ENCODE measurements at regions not wholly inside any gene's neighbourhood (a gene's known extent, or its start where the extent isn't known, plus 50 kb on each side); places are given as distances from the start of the nearest gene placed in this dataset.

DNA sequence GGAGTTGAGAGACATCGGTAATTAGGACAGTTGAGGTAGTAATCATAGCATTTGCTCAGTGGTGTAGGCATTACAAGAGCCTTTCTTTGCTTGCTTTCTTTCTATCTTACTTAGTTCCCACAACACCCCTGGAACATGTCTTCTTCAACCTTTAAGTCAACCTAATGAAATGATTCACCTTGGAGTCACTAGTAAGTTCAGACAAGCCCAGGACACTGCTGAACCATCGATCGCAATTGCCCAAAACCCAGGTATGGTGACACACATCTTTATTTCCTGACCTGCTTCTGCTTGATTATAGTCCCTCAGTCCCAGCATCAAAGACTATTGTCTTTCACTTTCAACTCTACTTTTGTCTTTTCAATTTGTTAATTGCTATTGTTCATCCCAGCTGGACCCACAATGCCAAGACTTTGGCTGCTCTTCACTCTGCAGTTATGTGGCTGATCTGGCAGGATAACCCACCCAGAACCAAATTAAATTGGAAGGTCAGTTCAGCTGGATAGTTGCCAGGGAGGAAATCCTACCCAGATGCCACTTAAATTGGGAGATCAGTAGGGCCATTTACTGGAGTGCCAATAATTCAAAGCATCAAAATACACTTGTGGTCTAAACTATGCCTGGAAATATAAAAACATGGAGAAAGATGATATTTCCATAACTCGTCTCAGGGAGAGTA lies 272.9 kb downstream of the RWDD3 start:
- no peak overlapping the region for H3K4me3 ChIP-seq
- H3K27ac ChIP-seq: no peak overlapping the region
- DNase-seq (ENCODE audit: low spot score): no peak
- TF ChIP-seq, protein P1, sequence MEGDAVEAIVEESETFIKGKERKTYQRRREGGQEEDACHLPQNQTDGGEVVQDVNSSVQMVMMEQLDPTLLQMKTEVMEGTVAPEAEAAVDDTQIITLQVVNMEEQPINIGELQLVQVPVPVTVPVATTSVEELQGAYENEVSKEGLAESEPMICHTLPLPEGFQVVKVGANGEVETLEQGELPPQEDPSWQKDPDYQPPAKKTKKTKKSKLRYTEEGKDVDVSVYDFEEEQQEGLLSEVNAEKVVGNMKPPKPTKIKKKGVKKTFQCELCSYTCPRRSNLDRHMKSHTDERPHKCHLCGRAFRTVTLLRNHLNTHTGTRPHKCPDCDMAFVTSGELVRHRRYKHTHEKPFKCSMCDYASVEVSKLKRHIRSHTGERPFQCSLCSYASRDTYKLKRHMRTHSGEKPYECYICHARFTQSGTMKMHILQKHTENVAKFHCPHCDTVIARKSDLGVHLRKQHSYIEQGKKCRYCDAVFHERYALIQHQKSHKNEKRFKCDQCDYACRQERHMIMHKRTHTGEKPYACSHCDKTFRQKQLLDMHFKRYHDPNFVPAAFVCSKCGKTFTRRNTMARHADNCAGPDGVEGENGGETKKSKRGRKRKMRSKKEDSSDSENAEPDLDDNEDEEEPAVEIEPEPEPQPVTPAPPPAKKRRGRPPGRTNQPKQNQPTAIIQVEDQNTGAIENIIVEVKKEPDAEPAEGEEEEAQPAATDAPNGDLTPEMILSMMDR (IDR thresholded peaks at IDR 0.05): no peak

DNA sequence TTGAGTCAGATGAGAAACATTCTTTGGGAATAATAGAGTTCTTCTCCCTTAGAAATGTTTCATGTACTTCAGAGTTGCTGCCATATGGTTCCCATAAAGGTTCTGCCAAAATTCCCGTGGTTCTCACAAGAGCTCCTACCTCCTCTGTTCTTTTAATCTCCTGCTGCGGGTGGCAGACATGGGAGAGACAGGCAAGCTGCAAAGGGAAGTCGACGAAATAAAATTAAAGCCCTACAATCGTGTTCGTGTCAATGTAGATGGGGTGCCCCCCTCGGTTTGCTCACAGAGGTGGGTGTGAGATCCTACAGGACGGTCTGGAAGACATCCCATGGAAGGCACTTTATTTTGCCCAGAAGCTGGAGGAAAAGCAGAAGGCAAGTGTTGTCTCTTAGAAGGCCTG lies 276.0 kb downstream of the RWDD3 start:
- no peak for DNase-seq (ENCODE audit: low spot score)
- Histone ChIP-seq H3K27ac (no peak overlapping the region), H3K4me3 (no peak overlapping the region)
- TF ChIP-seq, protein P1 (IDR thresholded peaks at IDR 0.05): no peak

DNA sequence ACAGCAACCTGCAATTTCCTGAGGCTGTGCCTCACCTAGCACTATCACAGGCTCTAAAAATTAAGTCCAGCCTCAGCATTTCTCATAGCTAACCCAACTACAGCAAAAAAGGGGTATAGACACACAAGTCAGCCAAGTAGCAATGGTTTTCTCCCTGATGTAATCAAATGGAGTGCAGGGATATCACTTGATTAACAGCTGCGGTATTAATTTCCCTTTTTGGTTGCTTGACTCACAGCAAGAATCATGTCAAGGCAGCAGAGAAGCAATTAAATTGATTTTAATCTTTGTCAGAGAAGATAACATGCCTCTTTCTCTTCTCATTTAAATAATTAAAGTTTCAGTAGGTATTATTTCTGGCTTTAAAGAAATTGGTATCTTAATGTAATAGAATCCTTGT lies 278.9 kb downstream of the RWDD3 start:
- Histone ChIP-seq H3K27ac (no peak overlapping the region), H3K4me3 (no peak overlapping the region)
- TF ChIP-seq, protein P1 (IDR thresholded peaks at IDR 0.05): no peak
- DNase-seq (ENCODE audit: low spot score): no peak

DNA sequence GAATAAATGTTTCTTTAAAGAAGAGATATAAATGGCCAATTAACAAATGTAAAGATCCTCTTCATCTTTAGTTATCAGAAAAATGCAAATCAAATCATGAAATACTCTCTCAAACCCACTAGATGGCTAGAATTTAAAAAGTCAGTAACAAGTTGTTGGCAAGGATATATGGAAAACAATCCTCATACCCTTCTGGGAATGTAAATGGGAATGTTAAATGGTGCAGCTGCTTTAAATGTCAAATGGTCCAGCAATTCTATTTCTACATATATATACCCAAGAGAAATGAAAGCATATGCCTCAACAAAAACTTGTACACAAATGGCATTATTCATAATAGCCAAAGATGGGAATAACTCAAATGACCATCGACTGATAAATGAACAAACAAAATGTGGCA lies 283.5 kb downstream of the RWDD3 start:
- TF ChIP-seq, protein P1 (IDR thresholded peaks at IDR 0.05): no peak
- Histone ChIP-seq H3K27ac (no peak overlapping the region), H3K4me3 (no peak overlapping the region)
- DNase-seq (ENCODE audit: low spot score): no peak

DNA sequence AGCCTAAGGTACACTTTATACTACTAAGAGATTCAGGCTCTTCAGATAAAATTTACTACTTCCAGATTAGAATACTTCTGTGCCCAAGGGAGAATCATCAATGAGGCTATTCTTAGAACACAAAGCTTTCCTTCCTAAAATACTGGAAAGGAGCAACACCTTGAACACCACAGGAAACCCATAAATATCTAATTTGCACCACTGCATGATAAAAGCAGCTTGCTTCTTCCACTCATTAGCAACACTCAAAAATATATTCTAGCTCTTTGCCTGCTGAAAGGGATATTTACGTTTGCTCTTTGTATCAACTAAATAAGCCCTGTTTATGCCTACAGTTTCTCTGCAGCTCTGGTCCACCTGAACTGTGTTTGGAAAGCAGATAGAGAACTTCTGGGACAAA lies 284.3 kb downstream of the RWDD3 start:
- no peak overlapping the region for H3K4me3 ChIP-seq
- H3K27ac ChIP-seq: no peak overlapping the region
- DNase-seq (ENCODE audit: low spot score): no peak
- TF ChIP-seq, protein P1 (IDR thresholded peaks at IDR 0.05): no peak

DNA sequence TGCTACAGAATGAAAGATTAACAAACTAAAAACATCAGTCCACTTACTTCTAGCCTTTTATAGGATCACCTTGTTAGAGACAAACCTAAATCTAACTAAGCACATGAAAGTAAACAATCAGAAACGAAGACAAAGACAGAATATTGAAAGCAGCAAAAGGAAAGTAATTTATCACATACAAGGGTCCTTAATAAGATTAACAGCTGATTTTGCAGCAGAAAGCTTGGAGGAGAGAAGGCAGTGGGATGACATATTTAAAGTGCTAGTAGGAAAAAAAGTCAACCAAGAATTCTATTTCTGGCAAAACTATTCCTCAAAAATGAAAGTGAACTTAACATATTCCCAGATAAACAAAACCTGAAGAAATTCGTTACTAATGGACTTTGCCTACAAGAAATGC lies 286.4 kb downstream of the RWDD3 start:
- TF ChIP-seq, protein P1 (IDR thresholded peaks at IDR 0.05): no peak
- no peak overlapping the region for H3K27ac ChIP-seq
- DNase-seq (ENCODE audit: low spot score): no peak
- no peak overlapping the region for H3K4me3 ChIP-seq

DNA sequence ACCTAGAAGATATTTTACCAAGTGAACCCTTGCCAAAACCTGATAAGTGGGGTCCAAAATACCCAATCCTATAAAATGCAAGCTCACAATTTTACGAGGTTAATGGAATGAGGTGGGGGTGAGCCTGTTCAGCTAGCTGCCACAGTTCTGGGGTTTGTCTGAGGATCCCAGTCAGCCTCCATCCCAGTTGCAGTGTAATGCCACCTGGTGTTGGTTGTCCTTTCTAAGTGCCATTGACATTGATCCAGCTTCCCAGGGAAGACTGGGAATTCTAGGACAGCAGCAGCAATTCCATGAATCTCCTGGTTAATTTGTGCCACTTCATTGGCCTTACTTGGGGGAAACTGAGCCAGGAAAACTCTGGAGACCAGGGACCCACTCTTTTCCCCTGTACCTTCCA lies 298.3 kb downstream of the RWDD3 start:
- TF ChIP-seq, protein P1 (IDR thresholded peaks at IDR 0.05): no peak
- no peak overlapping the region for H3K4me3 ChIP-seq
- DNase-seq (ENCODE audit: low spot score): no peak
- no peak overlapping the region for H3K27ac ChIP-seq
